8988T (cell line): ENCODE measurements at regions not wholly inside any gene's neighbourhood (a gene's known extent, or its start where the extent isn't known, plus 50 kb on each side); places are given as distances from the start of the nearest gene placed in this dataset.
"Not testable (repeated sequence)": the region's sequence is repeated elsewhere in the genome, so short reads cannot be mapped to it uniquely, and the experiment has no call there.

Source experiments
- DNase-seq: peaks from one replicate; pipeline ENCODE4 v3.0.0; 2011

GRCh38 chr13:71300602-71301001, 566.4 kb downstream of the DACH1 start:
- no peak for DNase-seq

GRCh38 chr13:71291842-71292146, 575.2 kb downstream of the DACH1 start:
- DNase-seq, result no peak

GRCh38 chr13:71290963-71291841, 575.8 kb downstream of the DACH1 start:
- no peak for DNase-seq

GRCh38 chr13:71289980-71290379, 577.0 kb downstream of the DACH1 start:
- not testable (repeated sequence) for DNase-seq

GRCh38 chr13:71285700-71286099, 581.3 kb downstream of the DACH1 start:
- DNase-seq, result no peak

- DNase-seq, result no peak
Measured at GRCh38 chr13:71278512-71278911, 588.5 kb downstream of the DACH1 start.

- DNase-seq, result no peak
Measured at GRCh38 chr13:71274923-71275608, 591.9 kb downstream of the DACH1 start.

GRCh38 chr13:71261256-71261655, 605.7 kb downstream of the DACH1 start:
- DNase-seq, result no peak

GRCh38 chr13:71260246-71260645, 606.8 kb downstream of the DACH1 start:
- no peak for DNase-seq

GRCh38 chr13:71255633-71256032, 611.4 kb downstream of the DACH1 start:
- no peak for DNase-seq

- no peak for DNase-seq
Measured at GRCh38 chr13:71254384-71254783, 612.6 kb downstream of the DACH1 start.

GRCh38 chr13:71252184-71252704, 614.8 kb downstream of the DACH1 start:
- DNase-seq, result no peak

- DNase-seq, result no peak
Measured at GRCh38 chr13:71251292-71251951, 615.6 kb downstream of the DACH1 start.

- DNase-seq, result no peak
Measured at GRCh38 chr13:71249011-71249410, 618.0 kb downstream of the DACH1 start.

- no peak for DNase-seq
Measured at GRCh38 chr13:71244161-71244560, 622.8 kb downstream of the DACH1 start.

- DNase-seq, result no peak
Measured at GRCh38 chr13:71242201-71242600, 624.8 kb downstream of the DACH1 start.

GRCh38 chr13:71240911-71241310, 626.1 kb downstream of the DACH1 start:
- DNase-seq, result no peak

GRCh38 chr13:71237332-71237731, 629.7 kb downstream of the DACH1 start:
- no peak for DNase-seq

GRCh38 chr13:71219698-71220415, 647.1 kb downstream of the DACH1 start:
- no peak for DNase-seq

GRCh38 chr13:71218960-71219359, 648.0 kb downstream of the DACH1 start:
- no peak for DNase-seq

- no peak for DNase-seq
Measured at GRCh38 chr13:71217827-71218226, 649.2 kb downstream of the DACH1 start.

GRCh38 chr13:71214821-71215220, 652.2 kb downstream of the DACH1 start:
- DNase-seq, result no peak

GRCh38 chr13:71214357-71214756, 652.6 kb downstream of the DACH1 start:
- no peak for DNase-seq
